ENCODE measurements at regions not wholly inside any gene's neighbourhood (a gene's known extent, or its start where the extent isn't known, plus 50 kb on each side); places are given as distances from the start of the nearest gene placed in this dataset.

GRCh38 chr2:177334940-177335543 lies 57.5 kb upstream of the AGPS start:
- Histone ChIP-seq H3K4me3 (ENCODE audit: low read length) (no peak overlapping the region), H3K9ac (ENCODE audit: extremely low read depth, low read length, poor library complexity, severe bottlenecking) (no peak overlapping the region), H3K36me3 (ENCODE audit: control insufficient read depth, insufficient read depth, low read length) (no peaks in the 10 kb centered on the region), H3K9me3 (ENCODE audit: control insufficient read depth, low read length) (no peaks in the 10 kb centered on the region), H3K4me1 (ENCODE audit: control insufficient read depth, insufficient read depth, low read length) (no peaks in the 10 kb centered on the region), H3K27ac (ENCODE audit: low read depth, low read length) (no peak overlapping the region), H3K27me3 (ENCODE audit: control insufficient read depth, insufficient read depth, low read length, poor library complexity, severe bottlenecking) (no peaks in the 10 kb centered on the region)
- peaks cover 9% of the 10 kb centered on the region for H3K36me3 Mint-ChIP-seq (ENCODE audit: low read depth)
- no peak overlapping the region for H3K27ac Mint-ChIP-seq
- TF ChIP-seq CTCF (conservative IDR thresholded peaks at IDR 0.05): peak; percentile 99
- no peak for DNase-seq
- peaks cover 12% of the 10 kb centered on the region for H3K4me1 Mint-ChIP-seq
- 0 to 48% methylated on average over 1 to 2 of the region's 2 CpGs for WGBS, 2 experiments (ENCODE audit: insufficient coverage in 1 of 2, insufficient read length in 1 of 2)
- no peaks in the 10 kb centered on the region for H3K9me3 Mint-ChIP-seq
- H3K4me3 Mint-ChIP-seq: no peak overlapping the region
- no peaks in the 10 kb centered on the region for H3K27me3 Mint-ChIP-seq (ENCODE audit: insufficient read depth)

- Mint-ChIP-seq H3K27ac (no peak overlapping the region), H3K27me3 (ENCODE audit: insufficient read depth) (no peaks in the 10 kb centered on the region)
- 92% methylated on average over 1 of the region's 1 CpG; no CpG with 5 or more reads in 1 of the 2 experiments for WGBS, 2 experiments (ENCODE audit: insufficient coverage in 1 of 2, insufficient read length in 1 of 2)
Measured at GRCh38 chr2:177335917-177336450, 56.6 kb upstream of the AGPS start.

GRCh38 chr2:177338177-177338721 lies 54.3 kb upstream of the AGPS start:
- Histone ChIP-seq H3K27me3 (ENCODE audit: control insufficient read depth, insufficient read depth, low read length, poor library complexity, severe bottlenecking) (no peaks in the 10 kb centered on the region), H3K36me3 (ENCODE audit: control insufficient read depth, insufficient read depth, low read length) (no peaks in the 10 kb centered on the region), H3K9ac (ENCODE audit: extremely low read depth, low read length, poor library complexity, severe bottlenecking) (no peak overlapping the region), H3K27ac (ENCODE audit: low read depth, low read length) (no peak overlapping the region), H3K4me1 (ENCODE audit: control insufficient read depth, insufficient read depth, low read length) (no peaks in the 10 kb centered on the region), H3K4me3 (ENCODE audit: low read length) (no peak overlapping the region), H3K9me3 (ENCODE audit: control insufficient read depth, low read length) (no peaks in the 10 kb centered on the region)
- Mint-ChIP-seq H3K36me3 (ENCODE audit: low read depth) (peaks cover 9% of the 10 kb centered on the region), H3K4me1 (peaks cover 12% of the 10 kb centered on the region), H3K27me3 (ENCODE audit: insufficient read depth) (no peaks in the 10 kb centered on the region), H3K4me3 (no peak overlapping the region), H3K27ac (no peak overlapping the region), H3K9me3 (no peaks in the 10 kb centered on the region)
- no peak for DNase-seq
- WGBS, 2 experiments (ENCODE audit: insufficient coverage in 1 of 2, insufficient read length in 1 of 2): 92 to 93% methylated on average over 4 of the region's 4 CpGs
- TF ChIP-seq CTCF (conservative IDR thresholded peaks at IDR 0.05): no peak

More at GRCh38 chr2:177335917-177336450, 56.6 kb upstream of the AGPS start:
- H3K9ac ChIP-seq (ENCODE audit: extremely low read depth, low read length, poor library complexity, severe bottlenecking): no peak overlapping the region
- no peaks in the 10 kb centered on the region for H3K9me3 Mint-ChIP-seq
- no peaks in the 10 kb centered on the region for H3K27me3 ChIP-seq (ENCODE audit: control insufficient read depth, insufficient read depth, low read length, poor library complexity, severe bottlenecking)
- TF ChIP-seq CTCF (conservative IDR thresholded peaks at IDR 0.05): no peak
- H3K9me3 ChIP-seq (ENCODE audit: control insufficient read depth, low read length): no peaks in the 10 kb centered on the region
- H3K4me3 Mint-ChIP-seq: no peak overlapping the region
- H3K4me1 ChIP-seq (ENCODE audit: control insufficient read depth, insufficient read depth, low read length): no peaks in the 10 kb centered on the region
- H3K4me3 ChIP-seq (ENCODE audit: low read length): no peak overlapping the region
- H3K36me3 ChIP-seq (ENCODE audit: control insufficient read depth, insufficient read depth, low read length): no peaks in the 10 kb centered on the region
- H3K27ac ChIP-seq (ENCODE audit: low read depth, low read length): no peak overlapping the region
- no peak for DNase-seq
- H3K36me3 Mint-ChIP-seq (ENCODE audit: low read depth): peaks cover 9% of the 10 kb centered on the region
- peaks cover 12% of the 10 kb centered on the region for H3K4me1 Mint-ChIP-seq
